Endothelial cell (in vitro differentiated cells): ENCODE measurements at regions not wholly inside any gene's neighbourhood (a gene's known extent, or its start where the extent isn't known, plus 50 kb on each side); places are given as distances from the start of the nearest gene placed in this dataset.

Source experiments
- DNase-seq: peaks from one replicate; pipeline ENCODE4 v3.0.0; 2021; ENCODE audit warnings: low spot score
- H3K27ac Mint-ChIP-seq: one replicate; pipeline ENCODE4 v1.8.0; 2021; ENCODE audit warnings: mixed read lengths, inconsistent platforms; ENCODE audit not compliant: unreplicated experiment
- H3K27me3 Mint-ChIP-seq: one replicate; pipeline ENCODE4 v1.8.0; 2021; ENCODE audit warnings: mild to moderate bottlenecking, moderate library complexity, mixed read lengths, inconsistent platforms; ENCODE audit not compliant: unreplicated experiment
- H3K36me3 Mint-ChIP-seq: one replicate; pipeline ENCODE4 v1.8.0; 2021; ENCODE audit warnings: mild to moderate bottlenecking, low read depth, mixed read lengths, inconsistent platforms; ENCODE audit not compliant: unreplicated experiment
- H3K4me1 Mint-ChIP-seq: one replicate; pipeline ENCODE4 v1.8.0; 2021; ENCODE audit warnings: mild to moderate bottlenecking, mixed read lengths, inconsistent platforms; ENCODE audit not compliant: unreplicated experiment
- H3K4me3 Mint-ChIP-seq: one replicate; pipeline ENCODE4 v1.8.0; 2021; ENCODE audit warnings: mild to moderate bottlenecking, mixed read lengths, inconsistent platforms; ENCODE audit not compliant: unreplicated experiment
- H3K9me3 Mint-ChIP-seq: one replicate; pipeline ENCODE4 v1.8.0; 2021; ENCODE audit warnings: mixed read lengths, inconsistent platforms; ENCODE audit not compliant: unreplicated experiment
- CTCF ChIP-seq: fragments of 200-600 bp; sonication (generic); IDR thresholded peaks from one replicate; pipeline ENCODE4 v1.5.0; 2021; ENCODE audit warnings: antibody characterized with exemption; ENCODE audit not compliant: unreplicated experiment

- Mint-ChIP-seq H3K9me3 (no peaks in the 10 kb centered on the region), H3K4me1 (peaks cover 7% of the 10 kb centered on the region), H3K27me3 (peaks cover 4% of the 10 kb centered on the region), H3K36me3 (peaks cover 5% of the 10 kb centered on the region), H3K4me3 (no peak overlapping the region), H3K27ac (no peak overlapping the region)
- TF ChIP-seq CTCF, result no peak
- DNase-seq, result no peak
These were observed 232.1 kb upstream of the COPS8 start for GRCh38 chr2:236853585-236854051.

GRCh38 chr2:236855176-236855865, 230.4 kb upstream of the COPS8 start:
- no peaks in the 10 kb centered on the region for H3K36me3 Mint-ChIP-seq
- H3K27me3 Mint-ChIP-seq, result peaks cover 1% of the 10 kb centered on the region
- TF ChIP-seq CTCF, result no peak
- no peak overlapping the region for H3K4me3 Mint-ChIP-seq
- H3K9me3 Mint-ChIP-seq, result no peaks in the 10 kb centered on the region
- H3K27ac Mint-ChIP-seq, result no peak overlapping the region
- no peak for DNase-seq
- peaks cover 7% of the 10 kb centered on the region for H3K4me1 Mint-ChIP-seq

- Mint-ChIP-seq H3K36me3 (no peaks in the 10 kb centered on the region), H3K27me3 (peaks cover 1% of the 10 kb centered on the region), H3K27ac (no peak overlapping the region), H3K9me3 (no peaks in the 10 kb centered on the region), H3K4me1 (peaks cover 7% of the 10 kb centered on the region), H3K4me3 (no peak overlapping the region)
- no peak for DNase-seq
- no peak for TF ChIP-seq CTCF
These were observed 229.5 kb upstream of the COPS8 start for GRCh38 chr2:236855866-236856847.

- Mint-ChIP-seq H3K4me3 (no peak overlapping the region), H3K36me3 (no peaks in the 10 kb centered on the region), H3K27me3 (peaks cover 1% of the 10 kb centered on the region), H3K9me3 (no peaks in the 10 kb centered on the region), H3K27ac (no peak overlapping the region), H3K4me1 (peaks cover 7% of the 10 kb centered on the region)
- DNase-seq, result no peak
- no peak for TF ChIP-seq CTCF
These were observed 228.8 kb upstream of the COPS8 start for GRCh38 chr2:236856848-236857235.

GRCh38 chr2:236857246-236857645, 228.4 kb upstream of the COPS8 start:
- TF ChIP-seq CTCF, result no peak
- Mint-ChIP-seq H3K27ac (no peak overlapping the region), H3K4me3 (no peak overlapping the region), H3K36me3 (no peaks in the 10 kb centered on the region), H3K27me3 (peaks cover 1% of the 10 kb centered on the region), H3K9me3 (no peaks in the 10 kb centered on the region), H3K4me1 (peaks cover 7% of the 10 kb centered on the region)
- no peak for DNase-seq
